Loucy (cell line): ENCODE measurements at regions not wholly inside any gene's neighbourhood (a gene's known extent, or its start where the extent isn't known, plus 50 kb on each side); places are given as distances from the start of the nearest gene placed in this dataset.
A peak's percentile ranks its signal among the peaks of the same experiment; 100 is the strongest.

Source experiments
- H2AFZ ChIP-seq: fragments of 200-600 bp; sonication (generic); 2 replicates; pipeline ENCODE4 v1.6.0; 2016; ENCODE audit warnings: antibody characterized with exemption, mild to moderate bottlenecking, low read length, moderate library complexity
- H3F3A ChIP-seq: fragments of 200-600 bp; 2 replicates; pipeline ENCODE4 v1.6.0; 2016; ENCODE audit warnings: antibody characterized with exemption, low read depth, mild to moderate bottlenecking
- H3K27me3 ChIP-seq: fragments of 200-600 bp; sonication (generic); 2 replicates; pipeline ENCODE4 v1.6.1; 2014; ENCODE audit warnings: low read length, mild to moderate bottlenecking; ENCODE audit not compliant: insufficient read depth, poor library complexity, severe bottlenecking
- H3K36me3 ChIP-seq: fragments of 200-600 bp; sonication (generic); 2 replicates; pipeline ENCODE4 v1.6.1; 2016; ENCODE audit warnings: low read length; ENCODE audit not compliant: insufficient read depth
- H3K4me1 ChIP-seq: fragments of 200-600 bp; sonication (generic); 2 replicates; pipeline ENCODE4 v1.5.1; 2014; ENCODE audit warnings: low read length, mild to moderate bottlenecking; ENCODE audit not compliant: insufficient read depth, poor library complexity, severe bottlenecking
- H3K4me2 ChIP-seq: fragments of 200-600 bp; sonication (generic); 2 replicates; pipeline ENCODE4 v1.6.0; 2014; ENCODE audit warnings: antibody characterized with exemption, low read length, low read depth, mild to moderate bottlenecking; ENCODE audit not compliant: poor library complexity, severe bottlenecking
- H3K4me3 ChIP-seq: fragments of 200-600 bp; sonication (generic); 2 replicates; pipeline ENCODE4 v1.5.1; 2014; ENCODE audit warnings: low read length, mild to moderate bottlenecking, mixed read lengths; ENCODE audit not compliant: poor library complexity, severe bottlenecking
- H3K79me2 ChIP-seq: fragments of 200-600 bp; sonication (generic); 2 replicates; pipeline ENCODE4 v1.6.1; 2014; ENCODE audit warnings: low read length; ENCODE audit not compliant: insufficient read depth
- H3K9ac ChIP-seq: fragments of 200-600 bp; sonication (generic); 2 replicates; pipeline ENCODE4 v1.6.0; 2014; ENCODE audit warnings: mild to moderate bottlenecking, low read depth, low read length, moderate library complexity; ENCODE audit not compliant: poor library complexity, severe bottlenecking
- H3K9me2 ChIP-seq: fragments of 200-600 bp; sonication (generic); replicated peaks from 2 replicates; pipeline ENCODE4 v1.6.1; 2016; ENCODE audit warnings: low read depth, low read length, mixed read lengths
- H3K9me3 ChIP-seq: fragments of 200-600 bp; sonication (generic); 2 replicates; pipeline ENCODE4 v1.6.1; 2014; ENCODE audit warnings: mild to moderate bottlenecking, antibody characterized with exemption, low read length, low read depth; ENCODE audit not compliant: insufficient read depth
- H4K20me1 ChIP-seq: fragments of 200-600 bp; sonication (generic); 2 replicates; pipeline ENCODE4 v1.6.0; 2014; ENCODE audit warnings: antibody characterized with exemption, low read length, mild to moderate bottlenecking; ENCODE audit not compliant: insufficient read depth, poor library complexity, severe bottlenecking
- EZH2phosphoT487 ChIP-seq: fragments of 200-600 bp; IDR thresholded peaks from 2 replicates; pipeline ENCODE4 v1.6.1; 2018; ENCODE audit warnings: antibody characterized with exemption, mild to moderate bottlenecking, moderate library complexity, borderline replicate concordance
- TF ChIP-seq, protein P1 (sequence below): fragments of 200-600 bp; sonication (generic); conservative IDR thresholded peaks from 2 replicates; pipeline ENCODE4 v1.5.1; 2014; ENCODE audit warnings: mild to moderate bottlenecking, antibody characterized with exemption, low read length

DNA sequence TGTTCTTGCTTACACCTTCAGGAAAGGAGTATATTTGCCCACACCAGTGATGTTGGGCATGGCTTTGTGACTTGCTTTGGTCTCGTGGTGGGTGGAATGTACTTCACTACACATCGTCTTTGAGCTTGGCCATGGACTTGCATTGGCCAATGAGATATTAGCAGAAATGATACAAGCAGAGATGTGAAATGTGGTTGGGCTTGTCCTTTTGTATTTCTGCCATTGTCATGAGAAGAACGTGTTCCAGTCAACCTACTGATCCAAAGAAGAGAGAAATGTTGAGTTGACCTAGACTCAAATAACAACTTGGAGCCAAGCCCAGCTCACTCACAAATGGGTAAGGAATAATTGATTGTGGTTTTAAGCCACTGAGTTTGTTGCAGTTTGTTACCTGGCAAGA is 138.4 kb upstream of the ARX start:
- H3K36me3 ChIP-seq: no peaks in the 10 kb centered on the region
- no peaks in the 10 kb centered on the region for H3K4me1 ChIP-seq
- H3K9me3 ChIP-seq: no peaks in the 10 kb centered on the region
- H3F3A ChIP-seq: no peaks in the 10 kb centered on the region
- no peaks in the 10 kb centered on the region for H3K9me2 ChIP-seq
- H4K20me1 ChIP-seq: no peaks in the 10 kb centered on the region
- H3K9ac ChIP-seq: no peak overlapping the region
- no peak overlapping the region for H3K4me2 ChIP-seq
- TF ChIP-seq, protein P1, sequence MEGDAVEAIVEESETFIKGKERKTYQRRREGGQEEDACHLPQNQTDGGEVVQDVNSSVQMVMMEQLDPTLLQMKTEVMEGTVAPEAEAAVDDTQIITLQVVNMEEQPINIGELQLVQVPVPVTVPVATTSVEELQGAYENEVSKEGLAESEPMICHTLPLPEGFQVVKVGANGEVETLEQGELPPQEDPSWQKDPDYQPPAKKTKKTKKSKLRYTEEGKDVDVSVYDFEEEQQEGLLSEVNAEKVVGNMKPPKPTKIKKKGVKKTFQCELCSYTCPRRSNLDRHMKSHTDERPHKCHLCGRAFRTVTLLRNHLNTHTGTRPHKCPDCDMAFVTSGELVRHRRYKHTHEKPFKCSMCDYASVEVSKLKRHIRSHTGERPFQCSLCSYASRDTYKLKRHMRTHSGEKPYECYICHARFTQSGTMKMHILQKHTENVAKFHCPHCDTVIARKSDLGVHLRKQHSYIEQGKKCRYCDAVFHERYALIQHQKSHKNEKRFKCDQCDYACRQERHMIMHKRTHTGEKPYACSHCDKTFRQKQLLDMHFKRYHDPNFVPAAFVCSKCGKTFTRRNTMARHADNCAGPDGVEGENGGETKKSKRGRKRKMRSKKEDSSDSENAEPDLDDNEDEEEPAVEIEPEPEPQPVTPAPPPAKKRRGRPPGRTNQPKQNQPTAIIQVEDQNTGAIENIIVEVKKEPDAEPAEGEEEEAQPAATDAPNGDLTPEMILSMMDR: no peak
- no peak for TF ChIP-seq EZH2phosphoT487
- H3K4me3 ChIP-seq: no peak overlapping the region
- H3K27me3 ChIP-seq: no peaks in the 10 kb centered on the region
- no peak overlapping the region for H2AFZ ChIP-seq
- no peaks in the 10 kb centered on the region for H3K79me2 ChIP-seq

DNA sequence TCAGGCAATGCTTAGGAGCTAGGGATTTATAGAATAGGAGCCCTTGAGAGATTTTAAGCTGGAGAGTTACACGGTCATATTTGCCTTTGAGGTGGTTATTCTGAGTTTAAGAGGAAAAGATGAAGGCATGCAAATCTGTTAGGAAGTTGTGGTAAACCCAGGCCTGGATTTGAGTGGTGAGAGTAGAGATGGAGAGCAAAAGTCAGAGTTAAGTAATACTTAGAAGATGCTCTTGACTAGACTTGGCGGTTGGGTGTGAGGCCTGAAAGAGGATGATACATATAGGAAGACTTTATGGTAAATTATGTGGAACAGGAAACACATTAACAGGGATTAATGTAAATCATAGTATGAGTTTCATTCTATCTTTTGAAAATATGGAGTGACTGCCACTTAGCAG is 136.0 kb upstream of the ARX start:
- no peaks in the 10 kb centered on the region for H3K27me3 ChIP-seq
- H3K79me2 ChIP-seq: no peaks in the 10 kb centered on the region

DNA sequence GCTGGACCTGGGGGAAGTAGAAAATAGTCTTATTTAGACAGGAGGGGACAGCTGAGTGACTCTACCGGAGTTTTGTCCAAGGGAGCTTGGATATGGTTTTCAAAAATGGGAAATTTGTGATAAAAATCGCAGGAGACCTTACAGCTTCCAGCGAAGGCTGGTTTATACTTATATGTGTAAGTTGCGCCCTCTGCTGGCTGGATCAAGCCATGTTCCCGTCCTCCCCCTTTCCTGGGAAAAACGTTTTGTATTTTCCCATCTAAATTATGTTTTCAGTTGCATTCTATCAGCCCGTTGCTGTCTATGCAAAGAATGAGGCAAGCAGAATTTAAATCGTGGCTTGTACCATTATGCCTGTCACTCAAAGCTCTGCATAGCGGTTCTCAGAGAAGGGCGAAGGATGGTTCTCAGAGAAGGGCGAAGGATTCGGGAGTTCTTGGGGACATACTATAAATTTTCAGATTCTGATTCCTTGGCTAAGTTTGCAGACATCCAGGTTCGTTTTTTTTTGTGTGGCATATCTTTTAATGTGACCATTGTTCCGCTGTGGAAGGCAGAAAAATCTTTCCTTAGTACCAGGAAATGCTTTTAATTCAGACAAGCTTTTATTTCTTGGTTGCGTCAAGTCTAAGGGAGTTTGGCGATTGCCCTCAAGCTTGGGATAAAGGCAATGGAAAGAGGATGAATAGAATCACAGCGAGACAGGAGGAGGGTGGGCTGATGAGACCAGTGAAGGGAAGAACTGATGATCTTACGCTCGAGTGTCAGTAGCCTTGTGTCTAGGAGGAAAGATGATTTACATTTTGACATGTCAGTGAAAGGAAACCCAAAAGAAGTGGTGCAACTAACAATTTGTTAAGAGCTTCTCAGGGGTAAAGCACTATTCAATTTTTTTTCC is 128.5 kb upstream of the ARX start:
- Histone ChIP-seq H3K27me3 (no peaks in the 10 kb centered on the region), H3K4me3 (no peak overlapping the region), H3K9ac (no peak overlapping the region), H3K79me2 (no peaks in the 10 kb centered on the region), H3K9me3 (no peaks in the 10 kb centered on the region), H3K9me2 (no peaks in the 10 kb centered on the region), H3K4me1 (no peaks in the 10 kb centered on the region), H3K36me3 (no peaks in the 10 kb centered on the region), H4K20me1 (no peaks in the 10 kb centered on the region), H3F3A (no peaks in the 10 kb centered on the region), H3K4me2 (no peak overlapping the region), H2AFZ (0 out of 2 replicates have a peak overlapping the region, but pooled peaks have one; percentile 43)
- TF ChIP-seq EZH2phosphoT487: no peak
- TF ChIP-seq, protein P1: peak; percentile 71

More for the DNA sequence above, 136.0 kb upstream of the ARX start:
- Histone ChIP-seq H3K4me2 (no peak overlapping the region), H4K20me1 (no peaks in the 10 kb centered on the region), H2AFZ (no peak overlapping the region), H3F3A (no peaks in the 10 kb centered on the region), H3K9me2 (no peaks in the 10 kb centered on the region), H3K36me3 (no peaks in the 10 kb centered on the region), H3K9me3 (no peaks in the 10 kb centered on the region), H3K4me3 (no peak overlapping the region), H3K9ac (no peak overlapping the region), H3K4me1 (no peaks in the 10 kb centered on the region)
- TF ChIP-seq, protein P1: no peak
- TF ChIP-seq EZH2phosphoT487: no peak
